Mesenchymal stem cell (in vitro differentiated cells and primary cell): ENCODE measurements at regions not wholly inside any gene's neighbourhood (a gene's known extent, or its start where the extent isn't known, plus 50 kb on each side); places are given as distances from the start of the nearest gene placed in this dataset.
A peak's percentile ranks its signal among the peaks of the same experiment; 100 is the strongest.

Experiments used
- DNase-seq: peaks from one replicate; pipeline ENCODE4 v3.0.0-alpha.2; 2013
- H2AFZ ChIP-seq: one replicate; pipeline ENCODE4 v1.6.1; 2013; ENCODE audit warnings: low read depth, mild to moderate bottlenecking, control low read depth, inconsistent platforms, low read length, moderate library complexity
- H2AK5ac ChIP-seq: 2 replicates; pipeline ENCODE4 v1.6.1; 2013; ENCODE audit warnings: low read length, moderate library complexity, mild to moderate bottlenecking, inconsistent platforms; ENCODE audit not compliant: severe bottlenecking
- H2BK120ac ChIP-seq: one replicate; pipeline ENCODE4 v1.6.1; 2013; ENCODE audit warnings: low read depth, mild to moderate bottlenecking, inconsistent platforms, low read length, moderate library complexity
- H2BK12ac ChIP-seq, 2 experiments: one replicate each; pipeline ENCODE4 v1.6.1; 2013; ENCODE audit warnings: inconsistent platforms in 2 of 2, low read length in 2 of 2, mild to moderate bottlenecking in 2 of 2, moderate library complexity in 2 of 2, control low read depth in 1 of 2
- H2BK15ac ChIP-seq: one replicate; pipeline ENCODE4 v1.6.1; 2013; ENCODE audit warnings: mild to moderate bottlenecking, low read depth, inconsistent platforms; ENCODE audit not compliant: poor library complexity, severe bottlenecking
- H2BK5ac ChIP-seq: 2 replicates; pipeline ENCODE4 v1.6.1; 2013; ENCODE audit warnings: low read depth, mild to moderate bottlenecking, low read length, control low read depth, inconsistent platforms; ENCODE audit not compliant: poor library complexity, severe bottlenecking
- H3K14ac ChIP-seq, 2 experiments: one replicate each; pipeline ENCODE4 v1.6.1; 2013; ENCODE audit warnings: inconsistent platforms in 2 of 2, low read length in 2 of 2, control low read depth in 1 of 2, mild to moderate bottlenecking in 1 of 2, moderate library complexity in 1 of 2
- H3K18ac ChIP-seq, 2 experiments: one replicate each; pipeline ENCODE4 v1.6.1; 2013; ENCODE audit warnings: inconsistent platforms in 2 of 2, low read length in 2 of 2, control low read depth in 1 of 2, low read depth in 1 of 2, mild to moderate bottlenecking in 1 of 2
- H3K23ac ChIP-seq, 2 experiments: one replicate each; pipeline ENCODE4 v1.6.1; 2013; ENCODE audit warnings: inconsistent platforms in 2 of 2, low read length in 2 of 2, mild to moderate bottlenecking in 2 of 2, moderate library complexity in 2 of 2, control low read depth in 1 of 2
- H3K27ac ChIP-seq: 2 replicates; pipeline ENCODE4 v1.5.1; 2013; ENCODE audit warnings: mild to moderate bottlenecking, moderate library complexity, low read length, control low read depth, inconsistent platforms; ENCODE audit not compliant: poor library complexity, severe bottlenecking
- H3K27me3 ChIP-seq, 2 experiments: 2 replicates each; pipeline versions ENCODE4 v1.6.1 to v1.7.0; 2013; ENCODE audit warnings: low read length in 2 of 2, mild to moderate bottlenecking in 2 of 2, moderate library complexity in 2 of 2, control low read depth in 1 of 2, inconsistent platforms in 1 of 2; ENCODE audit not compliant: control insufficient read depth in 1 of 2, insufficient read depth in 1 of 2
- H3K36me3 ChIP-seq, 2 experiments: 2 replicates each; pipeline versions ENCODE4 v1.6.1 to v1.7.0; 2013; ENCODE audit warnings: low read length in 2 of 2, control low read depth in 1 of 2, inconsistent platforms in 1 of 2, low read depth in 1 of 2, mild to moderate bottlenecking in 1 of 2; ENCODE audit not compliant: insufficient read depth in 2 of 2, control insufficient read depth in 1 of 2
- H3K4ac ChIP-seq, 2 experiments: one replicate each; pipeline ENCODE4 v1.6.1; 2013; ENCODE audit warnings: inconsistent platforms in 2 of 2, low read length in 2 of 2, mild to moderate bottlenecking in 2 of 2, moderate library complexity in 2 of 2, control low read depth in 1 of 2, low read depth in 1 of 2
- H3K4me1 ChIP-seq: 2 replicates; pipeline ENCODE4 v1.6.1; 2013; ENCODE audit warnings: low read depth, low read length, control low read depth; ENCODE audit not compliant: control insufficient read depth, insufficient read depth
- H3K4me2 ChIP-seq: 2 replicates; pipeline ENCODE4 v1.6.1; 2013; ENCODE audit warnings: low read length, mild to moderate bottlenecking, inconsistent platforms; ENCODE audit not compliant: poor library complexity, severe bottlenecking
- H3K4me3 ChIP-seq, 2 experiments: 2 replicates each; pipeline versions ENCODE4 v1.5.1 to v1.7.0; 2013; ENCODE audit warnings: low read length in 2 of 2, mild to moderate bottlenecking in 2 of 2, control low read depth in 1 of 2, low read depth in 1 of 2; ENCODE audit not compliant: insufficient read depth in 1 of 2
- H3K79me1 ChIP-seq: replicated peaks from 2 replicates; pipeline ENCODE4 v1.6.1; 2013; ENCODE audit warnings: mild to moderate bottlenecking, control low read depth, low read length, inconsistent platforms; ENCODE audit not compliant: poor library complexity, severe bottlenecking
- H3K9ac ChIP-seq: 2 replicates; pipeline ENCODE4 v1.7.0; 2013; ENCODE audit warnings: mild to moderate bottlenecking, low read length, moderate library complexity
- H3K9me3 ChIP-seq: 2 replicates; pipeline ENCODE4 v1.7.0; 2013; ENCODE audit warnings: mild to moderate bottlenecking, low read length; ENCODE audit not compliant: control insufficient read depth
- H4K8ac ChIP-seq: one replicate; pipeline ENCODE4 v1.6.1; 2013; ENCODE audit warnings: inconsistent platforms, mild to moderate bottlenecking, low read length, moderate library complexity
- H4K91ac ChIP-seq: one replicate; pipeline ENCODE4 v1.6.1; 2013; ENCODE audit warnings: mild to moderate bottlenecking, low read length, inconsistent platforms
- WGBS: methylation state at CpG from one replicate; pipeline ENCODE4 v1.1.7; 2013; ENCODE audit warnings: mixed read lengths; 5-methylcytosine and 5-hydroxymethylcytosine counted together

- H3K18ac ChIP-seq: no peak overlapping the region
- H2BK12ac ChIP-seq: no peak overlapping the region
- H3K4ac ChIP-seq: no peak overlapping the region
- no peak overlapping the region for H2BK5ac ChIP-seq
- H3K9ac ChIP-seq: no peak overlapping the region
- no peaks in the 10 kb centered on the region for H3K36me3 ChIP-seq
- H3K79me1 ChIP-seq: no peaks in the 10 kb centered on the region
- H2AFZ ChIP-seq: no peak overlapping the region
- H3K27me3 ChIP-seq: no peaks in the 10 kb centered on the region
- no peak overlapping the region for H3K27ac ChIP-seq
- no peak overlapping the region for H2BK15ac ChIP-seq
- peak; percentile 13 for DNase-seq
- no peaks in the 10 kb centered on the region for H3K4me1 ChIP-seq
- no peak overlapping the region for H3K14ac ChIP-seq
- H4K8ac ChIP-seq: no peak overlapping the region
- no peaks in the 10 kb centered on the region for H3K9me3 ChIP-seq
- no peak overlapping the region for H2AK5ac ChIP-seq
- H4K91ac ChIP-seq: no peak overlapping the region
- no peak overlapping the region for H2BK120ac ChIP-seq
- 78% methylated on average over 4 of the region's 5 CpGs for WGBS
- H3K4me3 ChIP-seq: no peak overlapping the region
- no peak overlapping the region for H3K4me2 ChIP-seq
- H3K23ac ChIP-seq: no peak overlapping the region
These were observed 140.9 kb downstream of the RNF144B start for GRCh38 chr6:18527836-18528743.

GRCh38 chr6:18530201-18530600 is 143.1 kb downstream of the RNF144B start:
- no peaks in the 10 kb centered on the region for H3K36me3 ChIP-seq
- DNase-seq: no peak
- WGBS: 91% methylated on average over 1 of the region's 1 CpG

DNA sequence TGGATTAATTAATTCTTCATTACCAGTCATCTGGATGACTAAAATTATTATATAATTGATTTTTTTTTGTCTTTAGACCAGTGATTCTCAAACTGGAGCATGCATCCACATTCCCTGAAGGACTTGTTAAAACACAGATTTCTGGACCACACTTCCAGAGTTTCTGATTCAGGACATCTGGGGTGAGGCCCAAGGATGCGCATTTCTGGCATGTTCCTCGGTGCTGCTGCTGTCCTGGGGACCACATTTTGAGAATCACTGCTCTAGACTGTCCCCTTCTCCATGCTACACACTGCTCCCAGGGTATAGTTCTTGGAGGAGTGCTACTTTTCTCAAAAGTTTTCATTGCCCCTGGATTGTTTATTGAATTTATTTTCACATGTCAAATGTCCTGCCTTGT is 145.0 kb downstream of the RNF144B start:
- H3K9me3 ChIP-seq: no peaks in the 10 kb centered on the region
- no peak overlapping the region for H3K27ac ChIP-seq
- peaks cover 0 to 7% of the 10 kb centered on the region in 2 experiments for H3K27me3 ChIP-seq
- H3K23ac ChIP-seq: no peak overlapping the region
- no peaks in the 10 kb centered on the region for H3K4me1 ChIP-seq
- no peak overlapping the region for H3K9ac ChIP-seq
- H2BK12ac ChIP-seq: no peak overlapping the region
- no peak overlapping the region for H2AFZ ChIP-seq
- no peaks in the 10 kb centered on the region for H3K79me1 ChIP-seq
- H3K14ac ChIP-seq: no peak overlapping the region
- H3K4ac ChIP-seq: no peak overlapping the region
- DNase-seq: no peak
- no peak overlapping the region for H3K18ac ChIP-seq
- no peak overlapping the region for H4K91ac ChIP-seq
- no peak overlapping the region for H3K4me3 ChIP-seq
- no peak overlapping the region for H2BK120ac ChIP-seq
- H3K4me2 ChIP-seq: no peak overlapping the region
- H2BK15ac ChIP-seq: no peak overlapping the region
- WGBS: 89% methylated on average over 1 of the region's 2 CpGs
- H3K36me3 ChIP-seq: no peaks in the 10 kb centered on the region
- H2AK5ac ChIP-seq: no peak overlapping the region
- no peak overlapping the region for H4K8ac ChIP-seq
- no peak overlapping the region for H2BK5ac ChIP-seq

More at GRCh38 chr6:18530201-18530600, 143.1 kb downstream of the RNF144B start:
- H3K79me1 ChIP-seq: no peaks in the 10 kb centered on the region
- no peak overlapping the region for H4K91ac ChIP-seq
- no peaks in the 10 kb centered on the region for H3K4me1 ChIP-seq
- no peak overlapping the region for H3K4me3 ChIP-seq
- no peaks in the 10 kb centered on the region for H3K9me3 ChIP-seq
- H2BK12ac ChIP-seq: no peak overlapping the region
- H2BK120ac ChIP-seq: no peak overlapping the region
- H2AFZ ChIP-seq: no peak overlapping the region
- H3K14ac ChIP-seq: no peak overlapping the region
- no peak overlapping the region for H2BK15ac ChIP-seq
- H3K18ac ChIP-seq: no peak overlapping the region
- no peak overlapping the region for H2AK5ac ChIP-seq
- no peak overlapping the region for H3K27ac ChIP-seq
- H3K23ac ChIP-seq: no peak overlapping the region
- H2BK5ac ChIP-seq: no peak overlapping the region
- H3K4ac ChIP-seq: no peak overlapping the region
- no peak overlapping the region for H4K8ac ChIP-seq
- no peak overlapping the region for H3K4me2 ChIP-seq
- no peak overlapping the region for H3K9ac ChIP-seq
- no peaks in the 10 kb centered on the region for H3K27me3 ChIP-seq

DNA sequence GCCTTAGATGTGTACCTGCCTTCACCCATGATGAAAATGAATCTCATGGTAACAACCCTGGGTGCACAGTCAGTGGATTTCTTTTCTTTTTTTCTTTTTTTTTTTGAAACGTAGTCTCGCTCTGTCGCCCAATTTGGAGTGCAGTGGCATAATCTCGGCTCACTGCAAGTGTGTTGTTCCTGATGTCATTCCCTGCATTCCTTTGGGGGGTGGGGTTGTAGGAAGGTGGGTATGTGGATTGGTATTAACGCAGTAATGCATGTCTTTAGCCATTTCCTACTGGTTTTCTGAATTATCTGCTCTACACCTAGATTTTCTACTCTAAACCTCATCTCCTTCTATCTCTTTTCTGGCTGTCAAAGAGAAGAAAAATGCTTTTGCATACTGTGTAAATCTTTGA is 146.6 kb downstream of the RNF144B start:
- Histone ChIP-seq H3K79me1 (no peaks in the 10 kb centered on the region), H4K91ac (no peak overlapping the region), H3K18ac (no peak overlapping the region), H3K36me3 (no peaks in the 10 kb centered on the region), H2BK120ac (no peak overlapping the region), H3K23ac (no peak overlapping the region), H4K8ac (no peak overlapping the region), H3K14ac (no peak overlapping the region), H3K9ac (no peak overlapping the region), H3K4me3 (no peak overlapping the region), H3K4me2 (no peak overlapping the region), H3K4ac (no peak overlapping the region), H2AK5ac (no peak overlapping the region), H3K27ac (no peak overlapping the region), H2BK12ac (no peak overlapping the region), H3K4me1 (no peaks in the 10 kb centered on the region), H2BK15ac (no peak overlapping the region), H3K9me3 (no peaks in the 10 kb centered on the region), H3K27me3 (peaks cover 0 to 7% of the 10 kb centered on the region in 2 experiments), H2AFZ (no peak overlapping the region), H2BK5ac (no peak overlapping the region)
- WGBS: 45% methylated on average over 2 of the region's 5 CpGs
- DNase-seq: no peak
